ENCODE measurements at regions not wholly inside any gene's neighbourhood (a gene's known extent, or its start where the extent isn't known, plus 50 kb on each side); places are given as distances from the start of the nearest gene placed in this dataset.
"Not testable (repeated sequence)": the region's sequence is repeated elsewhere in the genome, so short reads cannot be mapped to it uniquely, and the experiment has no call there.

DNA sequence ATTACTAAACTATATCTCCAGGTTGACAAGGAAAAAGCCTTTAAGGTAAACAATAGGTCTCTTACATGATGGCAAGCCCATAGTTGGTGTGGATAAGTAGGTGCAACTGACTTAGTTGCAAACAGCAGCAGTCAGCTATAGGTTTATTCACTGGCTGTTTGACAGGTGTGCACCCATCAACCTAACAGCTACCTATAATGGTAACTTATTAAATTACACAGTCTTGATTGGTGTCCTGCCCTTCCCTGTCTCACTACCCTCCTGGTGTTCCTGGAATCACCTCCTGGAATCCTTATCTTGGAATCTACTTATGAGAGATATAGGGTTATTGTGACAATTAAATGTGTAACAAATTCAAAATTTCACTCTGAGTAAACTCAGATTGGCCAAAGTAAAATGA lies 467.8 kb upstream of the UBE2E2 start:
- H3F3A ChIP-seq (ENCODE audit: insufficient read depth) = no peaks in the 10 kb centered on the region
- TF ChIP-seq EZH2phosphoT487 (conservative IDR thresholded peaks at IDR 0.05; ENCODE audit: low read length) = no peak
- TF ChIP-seq, protein P1, sequence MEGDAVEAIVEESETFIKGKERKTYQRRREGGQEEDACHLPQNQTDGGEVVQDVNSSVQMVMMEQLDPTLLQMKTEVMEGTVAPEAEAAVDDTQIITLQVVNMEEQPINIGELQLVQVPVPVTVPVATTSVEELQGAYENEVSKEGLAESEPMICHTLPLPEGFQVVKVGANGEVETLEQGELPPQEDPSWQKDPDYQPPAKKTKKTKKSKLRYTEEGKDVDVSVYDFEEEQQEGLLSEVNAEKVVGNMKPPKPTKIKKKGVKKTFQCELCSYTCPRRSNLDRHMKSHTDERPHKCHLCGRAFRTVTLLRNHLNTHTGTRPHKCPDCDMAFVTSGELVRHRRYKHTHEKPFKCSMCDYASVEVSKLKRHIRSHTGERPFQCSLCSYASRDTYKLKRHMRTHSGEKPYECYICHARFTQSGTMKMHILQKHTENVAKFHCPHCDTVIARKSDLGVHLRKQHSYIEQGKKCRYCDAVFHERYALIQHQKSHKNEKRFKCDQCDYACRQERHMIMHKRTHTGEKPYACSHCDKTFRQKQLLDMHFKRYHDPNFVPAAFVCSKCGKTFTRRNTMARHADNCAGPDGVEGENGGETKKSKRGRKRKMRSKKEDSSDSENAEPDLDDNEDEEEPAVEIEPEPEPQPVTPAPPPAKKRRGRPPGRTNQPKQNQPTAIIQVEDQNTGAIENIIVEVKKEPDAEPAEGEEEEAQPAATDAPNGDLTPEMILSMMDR (IDR thresholded peaks at IDR 0.05; ENCODE audit: insufficient read depth, low read length, poor library complexity, severe bottlenecking) = no peak
- no peak overlapping the region for H3K27ac ChIP-seq (ENCODE audit: low read depth, low read length)
- H3K9ac ChIP-seq (ENCODE audit: low read length) = no peak overlapping the region
- no peaks in the 10 kb centered on the region for H3K27me3 ChIP-seq (ENCODE audit: low read length)
- no peaks in the 10 kb centered on the region for H3K9me3 ChIP-seq (ENCODE audit: insufficient read depth, low read length)
- H3K36me3 ChIP-seq (ENCODE audit: low read length) = no peaks in the 10 kb centered on the region
- no peak overlapping the region for H3K4me3 ChIP-seq (ENCODE audit: insufficient read depth, low read length, poor library complexity, severe bottlenecking)
- no peaks in the 10 kb centered on the region for H4K20me1 ChIP-seq (ENCODE audit: low read depth, low read length)
- no peak overlapping the region for H3K4me2 ChIP-seq (ENCODE audit: low read depth, low read length, poor library complexity, severe bottlenecking)
- no peaks in the 10 kb centered on the region for H3K9me2 ChIP-seq (replicated peaks; ENCODE audit: insufficient read depth, low read length)
- H2AFZ ChIP-seq (ENCODE audit: low read depth, low read length, severe bottlenecking) = no peak overlapping the region
- no peaks in the 10 kb centered on the region for H3K79me2 ChIP-seq (ENCODE audit: insufficient read depth, low read length)

DNA sequence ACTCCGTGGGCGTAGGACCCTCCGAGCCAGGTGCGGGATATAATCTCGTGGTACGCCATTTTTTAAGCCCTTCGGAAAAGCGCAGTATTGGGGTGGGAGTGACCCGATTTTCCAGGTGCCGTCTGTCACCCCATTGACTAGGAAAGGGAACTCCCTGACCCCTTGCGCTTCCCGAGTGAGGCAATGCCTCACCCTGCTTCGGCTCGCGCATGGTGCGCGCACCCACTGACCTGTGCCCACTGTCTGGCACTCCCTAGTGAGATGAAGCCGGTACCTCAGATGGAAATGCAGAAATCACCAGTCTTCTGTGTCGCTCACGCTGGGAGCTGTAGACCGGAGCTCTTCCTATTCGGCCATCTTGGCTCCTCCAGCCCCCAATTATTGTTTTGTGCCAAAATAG lies 459.7 kb upstream of the UBE2E2 start:
- not testable (repeated sequence) for H3K27ac ChIP-seq (ENCODE audit: low read depth, low read length); H2AFZ ChIP-seq (ENCODE audit: low read depth, low read length, severe bottlenecking); H3K27me3 ChIP-seq (ENCODE audit: low read length); H3K4me2 ChIP-seq (ENCODE audit: low read depth, low read length, poor library complexity, severe bottlenecking); H4K20me1 ChIP-seq (ENCODE audit: low read depth, low read length); H3K9me2 ChIP-seq (replicated peaks; ENCODE audit: insufficient read depth, low read length); H3K9ac ChIP-seq (ENCODE audit: low read length); H3K36me3 ChIP-seq (ENCODE audit: low read length); H3K79me2 ChIP-seq (ENCODE audit: insufficient read depth, low read length); H3F3A ChIP-seq (ENCODE audit: insufficient read depth); H3K9me3 ChIP-seq (ENCODE audit: insufficient read depth, low read length); H3K4me3 ChIP-seq (ENCODE audit: insufficient read depth, low read length, poor library complexity, severe bottlenecking)

DNA sequence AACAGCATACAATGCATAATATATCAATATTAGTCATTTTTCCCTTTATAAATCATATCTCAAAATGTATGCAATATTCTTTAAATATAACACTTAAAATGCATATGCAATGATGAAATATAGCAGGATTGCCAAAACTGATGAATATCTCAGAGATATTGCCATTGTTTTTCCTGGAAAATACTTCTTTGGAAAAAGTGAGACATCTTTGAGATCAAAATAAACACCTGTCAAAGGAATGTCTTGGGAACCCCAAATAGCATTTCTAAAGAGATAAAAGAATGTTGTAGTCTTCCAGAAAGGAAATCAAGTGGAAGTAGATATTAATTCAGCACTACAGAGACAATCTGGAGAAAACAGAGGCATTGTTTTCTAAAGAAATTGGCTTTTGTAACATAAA lies 457.8 kb upstream of the UBE2E2 start:
- Histone ChIP-seq H3F3A (ENCODE audit: insufficient read depth) (no peaks in the 10 kb centered on the region), H3K9me2 (replicated peaks; ENCODE audit: insufficient read depth, low read length) (no peaks in the 10 kb centered on the region), H2AFZ (ENCODE audit: low read depth, low read length, severe bottlenecking) (no peak overlapping the region), H3K27ac (ENCODE audit: low read depth, low read length) (no peak overlapping the region), H3K36me3 (ENCODE audit: low read length) (no peaks in the 10 kb centered on the region), H3K79me2 (ENCODE audit: insufficient read depth, low read length) (no peaks in the 10 kb centered on the region), H3K9me3 (ENCODE audit: insufficient read depth, low read length) (no peaks in the 10 kb centered on the region), H4K20me1 (ENCODE audit: low read depth, low read length) (no peaks in the 10 kb centered on the region), H3K9ac (ENCODE audit: low read length) (no peak overlapping the region), H3K4me3 (ENCODE audit: insufficient read depth, low read length, poor library complexity, severe bottlenecking) (no peak overlapping the region), H3K27me3 (ENCODE audit: low read length) (no peaks in the 10 kb centered on the region), H3K4me2 (ENCODE audit: low read depth, low read length, poor library complexity, severe bottlenecking) (no peak overlapping the region)
- no peak for TF ChIP-seq EZH2phosphoT487 (conservative IDR thresholded peaks at IDR 0.05; ENCODE audit: low read length)
- TF ChIP-seq, protein P1 (IDR thresholded peaks at IDR 0.05; ENCODE audit: insufficient read depth, low read length, poor library complexity, severe bottlenecking) = no peak

DNA sequence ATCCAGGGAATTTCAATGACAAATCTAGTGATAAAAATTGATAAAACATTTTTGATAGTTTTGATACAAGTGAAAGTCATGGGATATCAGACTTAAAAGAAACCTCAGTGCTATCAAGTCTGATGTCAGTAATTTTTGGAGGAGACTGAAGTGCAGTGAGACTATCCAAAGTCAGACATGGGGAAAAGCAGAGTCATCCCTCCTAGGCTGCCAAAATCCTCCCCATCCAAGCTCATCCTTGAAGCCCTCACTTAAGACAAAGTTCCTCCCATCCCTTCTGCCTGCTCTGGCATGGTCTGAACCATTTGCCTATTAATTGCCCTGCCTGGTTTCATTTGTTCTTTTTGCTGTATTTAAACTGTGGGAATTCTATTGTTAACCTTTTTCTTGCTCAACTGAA lies 456.9 kb upstream of the UBE2E2 start:
- Histone ChIP-seq H3K27me3 (ENCODE audit: low read length) (no peaks in the 10 kb centered on the region), H3K9me3 (ENCODE audit: insufficient read depth, low read length) (no peaks in the 10 kb centered on the region), H4K20me1 (ENCODE audit: low read depth, low read length) (no peaks in the 10 kb centered on the region), H3F3A (ENCODE audit: insufficient read depth) (no peaks in the 10 kb centered on the region), H3K9ac (ENCODE audit: low read length) (no peak overlapping the region), H3K79me2 (ENCODE audit: insufficient read depth, low read length) (no peaks in the 10 kb centered on the region), H3K9me2 (replicated peaks; ENCODE audit: insufficient read depth, low read length) (no peaks in the 10 kb centered on the region), H3K27ac (ENCODE audit: low read depth, low read length) (no peak overlapping the region), H3K4me2 (ENCODE audit: low read depth, low read length, poor library complexity, severe bottlenecking) (no peak overlapping the region), H3K36me3 (ENCODE audit: low read length) (no peaks in the 10 kb centered on the region), H3K4me3 (ENCODE audit: insufficient read depth, low read length, poor library complexity, severe bottlenecking) (no peak overlapping the region), H2AFZ (ENCODE audit: low read depth, low read length, severe bottlenecking) (no peak overlapping the region)
- TF ChIP-seq EZH2phosphoT487 (conservative IDR thresholded peaks at IDR 0.05; ENCODE audit: low read length) = no peak
- TF ChIP-seq, protein P1 (IDR thresholded peaks at IDR 0.05; ENCODE audit: insufficient read depth, low read length, poor library complexity, severe bottlenecking) = no peak
